Amniotic epithelial cell (primary cell): ENCODE measurements at regions not wholly inside any gene's neighbourhood (a gene's known extent, or its start where the extent isn't known, plus 50 kb on each side); places are given as distances from the start of the nearest gene placed in this dataset.
A peak's percentile ranks its signal among the peaks of the same experiment; 100 is the strongest.

ENCODE experiments used
- DNase-seq: peaks from one replicate; pipeline ENCODE4 v3.0.0-alpha.2; 2010; ENCODE audit warnings: low read depth

GRCh38 chr4:57172065-57172464, 61.9 kb upstream of the IGFBP7 start:
- DNase-seq = no peak

- DNase-seq = no peak
These were observed 58.8 kb upstream of the IGFBP7 start for GRCh38 chr4:57168982-57169381.

GRCh38 chr4:57163530-57164459, 53.6 kb upstream of the IGFBP7 start:
- peak; percentile 73 for DNase-seq

GRCh38 chr4:57162499-57163019, 52.4 kb upstream of the IGFBP7 start:
- DNase-seq = peak; percentile 33
